DMS114 treated with DMSO at 0.1 percent for 48 hours (cell line): ENCODE measurements at regions not wholly inside any gene's neighbourhood (a gene's known extent, or its start where the extent isn't known, plus 50 kb on each side); places are given as distances from the start of the nearest gene placed in this dataset.

Source experiments
- DNase-seq: peaks from one replicate; lab custom pipeline; 2025; ENCODE audit not compliant: unreplicated experiment; lab: John Stamatoyannopoulos, UW

- no peak for DNase-seq
Observed at GRCh38 chr5:5017827-5018577, 122.1 kb upstream of the ADAMTS16 start.

- DNase-seq = no peak
Observed at GRCh38 chr5:5018578-5018970, 121.6 kb upstream of the ADAMTS16 start.

GRCh38 chr5:5021436-5021835 lies 118.7 kb upstream of the ADAMTS16 start:
- DNase-seq = no peak

GRCh38 chr5:5025098-5025773 lies 114.9 kb upstream of the ADAMTS16 start:
- DNase-seq = no peak

- DNase-seq = peak; percentile 60
Observed at GRCh38 chr5:5025774-5026408, 114.2 kb upstream of the ADAMTS16 start.

- DNase-seq = no peak
Observed at GRCh38 chr5:5026409-5026785, 113.7 kb upstream of the ADAMTS16 start.

GRCh38 chr5:5031665-5032064 lies 108.5 kb upstream of the ADAMTS16 start:
- no peak for DNase-seq

- no peak for DNase-seq
Observed at GRCh38 chr5:5037674-5038073, 102.5 kb upstream of the ADAMTS16 start.

- DNase-seq = no peak
Observed at GRCh38 chr5:5039918-5040317, 100.2 kb upstream of the ADAMTS16 start.

GRCh38 chr5:5040712-5041111 lies 99.4 kb upstream of the ADAMTS16 start:
- no peak for DNase-seq

GRCh38 chr5:5042806-5043205 lies 97.3 kb upstream of the ADAMTS16 start:
- no peak for DNase-seq

- no peak for DNase-seq
Observed at GRCh38 chr5:5043346-5043745, 96.8 kb upstream of the ADAMTS16 start.

GRCh38 chr5:5044247-5044840 lies 95.8 kb upstream of the ADAMTS16 start:
- DNase-seq = no peak

GRCh38 chr5:5046680-5047502 lies 93.2 kb upstream of the ADAMTS16 start:
- DNase-seq = no peak

- no peak for DNase-seq
Observed at GRCh38 chr5:5050801-5051200, 89.3 kb upstream of the ADAMTS16 start.

- no peak for DNase-seq
Observed at GRCh38 chr5:5055712-5056111, 84.4 kb upstream of the ADAMTS16 start.

GRCh38 chr5:5061836-5062235 lies 78.3 kb upstream of the ADAMTS16 start:
- no peak for DNase-seq

GRCh38 chr5:5062525-5063302 lies 77.4 kb upstream of the ADAMTS16 start:
- no peak for DNase-seq

- DNase-seq = no peak
Observed at GRCh38 chr5:5063533-5063953, 76.6 kb upstream of the ADAMTS16 start.

- DNase-seq = no peak
Observed at GRCh38 chr5:5065472-5065871, 74.7 kb upstream of the ADAMTS16 start.
